ENCODE measurements at regions not wholly inside any gene's neighbourhood (a gene's known extent, or its start where the extent isn't known, plus 50 kb on each side); places are given as distances from the start of the nearest gene placed in this dataset.

- Mint-ChIP-seq H3K4me1 (no peaks in the 10 kb centered on the region), H3K9me3 (no peaks in the 10 kb centered on the region), H3K27ac (no peak overlapping the region), H3K4me3 (no peak overlapping the region), H3K27me3 (ENCODE audit: low read depth) (peaks cover 3% of the 10 kb centered on the region), H3K36me3 (no peaks in the 10 kb centered on the region)
- no peak for DNase-seq (ENCODE audit: low spot score in 2 of 2, unreplicated experiment in 2 of 2)
- no peak for TF ChIP-seq CTCF (IDR thresholded peaks at IDR 0.05; ENCODE audit: unreplicated experiment)
Observed at GRCh38 chr18:74005320-74006109, 142.1 kb downstream of the FBXO15 start.

GRCh38 chr18:73992242-73993022, 155.2 kb downstream of the FBXO15 start:
- H3K9me3 Mint-ChIP-seq, result peaks cover 10% of the 10 kb centered on the region
- H3K4me3 Mint-ChIP-seq, result no peak overlapping the region

GRCh38 chr18:73991570-73991969, 156.1 kb downstream of the FBXO15 start:
- DNase-seq (ENCODE audit: low spot score in 2 of 2, unreplicated experiment in 2 of 2), result no peak
- no peak for TF ChIP-seq CTCF (IDR thresholded peaks at IDR 0.05; ENCODE audit: unreplicated experiment)
- peaks cover 9% of the 10 kb centered on the region for H3K9me3 Mint-ChIP-seq
- no peak overlapping the region for H3K4me3 Mint-ChIP-seq
- H3K36me3 Mint-ChIP-seq, result no peaks in the 10 kb centered on the region
- H3K27me3 Mint-ChIP-seq (ENCODE audit: low read depth), result peaks cover 3% of the 10 kb centered on the region
- no peaks in the 10 kb centered on the region for H3K4me1 Mint-ChIP-seq
- H3K27ac Mint-ChIP-seq, result no peak overlapping the region

More at GRCh38 chr18:73992242-73993022, 155.2 kb downstream of the FBXO15 start:
- H3K36me3 Mint-ChIP-seq, result no peaks in the 10 kb centered on the region
- DNase-seq (ENCODE audit: low spot score in 2 of 2, unreplicated experiment in 2 of 2), result no peak
- no peaks in the 10 kb centered on the region for H3K4me1 Mint-ChIP-seq
- TF ChIP-seq CTCF (IDR thresholded peaks at IDR 0.05; ENCODE audit: unreplicated experiment), result no peak
- H3K27ac Mint-ChIP-seq, result no peak overlapping the region
- H3K27me3 Mint-ChIP-seq (ENCODE audit: low read depth), result peaks cover 3% of the 10 kb centered on the region

GRCh38 chr18:73990258-73990657, 157.4 kb downstream of the FBXO15 start:
- no peak overlapping the region for H3K4me3 Mint-ChIP-seq
- no peak overlapping the region for H3K27ac Mint-ChIP-seq
- no peaks in the 10 kb centered on the region for H3K4me1 Mint-ChIP-seq
- H3K36me3 Mint-ChIP-seq, result no peaks in the 10 kb centered on the region
- no peak for TF ChIP-seq CTCF (IDR thresholded peaks at IDR 0.05; ENCODE audit: unreplicated experiment)
- DNase-seq (ENCODE audit: low spot score in 2 of 2, unreplicated experiment in 2 of 2), result no peak
- H3K27me3 Mint-ChIP-seq (ENCODE audit: low read depth), result peaks cover 6% of the 10 kb centered on the region
- H3K9me3 Mint-ChIP-seq, result peaks cover 9% of the 10 kb centered on the region

- H3K27me3 Mint-ChIP-seq (ENCODE audit: low read depth), result peaks cover 9% of the 10 kb centered on the region
Observed at GRCh38 chr18:73987247-73987980, 160.2 kb downstream of the FBXO15 start.

More at GRCh38 chr18:73987247-73987980, 160.2 kb downstream of the FBXO15 start:
- no peaks in the 10 kb centered on the region for H3K4me1 Mint-ChIP-seq
- H3K36me3 Mint-ChIP-seq, result no peaks in the 10 kb centered on the region
- H3K27ac Mint-ChIP-seq, result no peak overlapping the region
- no peak for TF ChIP-seq CTCF (IDR thresholded peaks at IDR 0.05; ENCODE audit: unreplicated experiment)
- DNase-seq (ENCODE audit: low spot score in 2 of 2, unreplicated experiment in 2 of 2), result no peak
- peaks cover 9% of the 10 kb centered on the region for H3K9me3 Mint-ChIP-seq
- H3K4me3 Mint-ChIP-seq, result no peak overlapping the region
